ENCODE measurements at regions not wholly inside any gene's neighbourhood (a gene's known extent, or its start where the extent isn't known, plus 50 kb on each side); places are given as distances from the start of the nearest gene placed in this dataset.

GRCh38 chr18:77374446-77374805 lies 124.8 kb downstream of the GALR1 start:
- TF ChIP-seq CTCF (IDR thresholded peaks at IDR 0.05) (no peak), POLR2A (IDR thresholded peaks at IDR 0.05) (no peak)
